Hematopoietic multipotent progenitor cell treated with erythropoietin and hydrocortisone succinate and interleukin-3 and kit ligand, for 15 days (in vitro differentiated cells): ENCODE measurements at regions not wholly inside any gene's neighbourhood (a gene's known extent, or its start where the extent isn't known, plus 50 kb on each side); places are given as distances from the start of the nearest gene placed in this dataset.

Source experiments
- DNase-seq: peaks from one replicate; pipeline ENCODE4 v3.0.0-alpha.2; 2015; ENCODE audit warnings: low spot score

GRCh38 chrX:39335513-39336235 lies 534.4 kb downstream of the MID1IP1 start:
- DNase-seq = no peak

- DNase-seq = no peak
Observed at GRCh38 chrX:39336671-39337311, 535.5 kb downstream of the MID1IP1 start.

DNA sequence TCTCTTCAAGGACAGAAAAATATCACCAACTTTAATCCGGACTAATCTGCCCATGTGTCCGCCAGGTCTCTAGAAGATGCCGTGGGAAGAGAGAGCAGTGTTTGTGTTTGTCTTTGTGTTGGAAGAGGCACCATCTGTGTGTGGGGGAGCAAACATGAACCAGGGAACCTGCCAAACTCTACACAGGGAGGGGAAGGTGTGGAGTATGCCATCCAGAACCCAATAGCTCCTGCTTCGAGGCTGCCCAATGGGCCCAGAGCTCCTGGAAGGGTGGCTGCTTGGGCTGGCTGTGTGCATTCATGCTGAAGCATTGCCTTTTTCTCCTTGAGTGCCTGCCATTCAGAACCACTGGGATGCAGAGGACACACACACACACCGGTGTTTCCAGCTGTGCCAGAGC lies 536.2 kb downstream of the MID1IP1 start:
- no peak for DNase-seq

GRCh38 chrX:39338583-39338982 lies 537.3 kb downstream of the MID1IP1 start:
- no peak for DNase-seq

- no peak for DNase-seq
Observed at GRCh38 chrX:39356119-39356807, 555.0 kb downstream of the MID1IP1 start.

DNA sequence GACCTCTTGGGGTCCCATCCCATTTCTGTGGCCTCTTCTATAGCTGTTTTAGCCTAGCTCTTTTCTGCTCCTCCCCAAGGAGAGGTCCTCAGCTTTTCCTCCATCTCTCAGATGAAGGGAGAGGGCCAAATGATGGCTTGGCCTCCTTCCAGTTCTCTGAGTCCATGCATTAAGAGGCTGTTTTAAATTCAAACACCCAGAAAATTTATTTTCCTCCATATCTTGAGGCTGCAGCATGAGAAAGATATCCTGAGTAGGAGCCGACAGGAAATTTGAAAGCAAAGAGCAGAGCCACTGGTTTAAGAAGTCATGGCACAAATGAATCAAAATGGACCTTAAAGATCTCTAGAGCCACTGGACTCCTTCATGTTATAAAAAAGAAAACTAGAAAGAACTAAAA lies 558.8 kb downstream of the MID1IP1 start:
- no peak for DNase-seq

GRCh38 chrX:39361736-39362135 lies 560.5 kb downstream of the MID1IP1 start:
- no peak for DNase-seq

- no peak for DNase-seq
Observed at GRCh38 chrX:39367416-39367815, 566.2 kb downstream of the MID1IP1 start.

DNA sequence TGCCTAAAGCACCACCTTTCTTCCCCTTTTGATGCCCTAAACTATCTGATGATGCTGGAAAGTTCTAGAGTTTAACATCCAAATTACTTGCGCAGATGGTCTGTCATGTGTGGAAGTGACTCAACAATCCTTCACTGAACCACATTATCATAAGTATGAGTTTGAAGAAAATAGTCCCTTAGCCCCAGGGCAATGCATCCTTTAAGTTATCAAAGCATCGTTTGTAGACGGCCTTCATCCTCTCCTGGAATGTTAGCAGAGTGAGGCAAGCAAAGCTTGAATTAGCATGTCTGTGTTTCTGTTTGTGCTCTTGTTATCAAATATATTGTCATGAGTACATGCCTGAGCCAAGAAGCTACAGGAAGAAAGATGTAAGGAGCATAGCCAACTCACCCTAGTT lies 570.9 kb downstream of the MID1IP1 start:
- DNase-seq = no peak

DNA sequence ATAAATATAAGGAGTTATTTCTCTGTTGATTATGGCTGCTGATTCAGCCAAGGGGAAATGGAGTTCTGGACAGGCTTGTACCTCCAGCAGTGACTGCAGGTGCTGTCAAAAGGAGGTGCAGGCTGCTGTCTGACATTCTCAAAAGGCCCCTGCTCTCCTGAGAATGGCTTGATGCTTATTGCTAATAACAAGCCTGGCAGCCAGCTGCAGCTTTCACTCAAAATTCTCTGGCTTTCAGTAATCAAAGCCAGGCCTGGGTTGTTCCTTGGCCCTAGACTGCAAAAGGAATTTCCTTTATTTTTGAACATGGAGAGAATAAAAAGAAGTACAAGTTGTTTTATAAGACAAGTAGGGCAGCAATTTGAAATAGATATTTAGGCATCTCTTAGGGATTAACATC lies 575.9 kb downstream of the MID1IP1 start:
- no peak for DNase-seq

- DNase-seq = no peak
Observed at GRCh38 chrX:39377773-39378172, 576.5 kb downstream of the MID1IP1 start.

DNA sequence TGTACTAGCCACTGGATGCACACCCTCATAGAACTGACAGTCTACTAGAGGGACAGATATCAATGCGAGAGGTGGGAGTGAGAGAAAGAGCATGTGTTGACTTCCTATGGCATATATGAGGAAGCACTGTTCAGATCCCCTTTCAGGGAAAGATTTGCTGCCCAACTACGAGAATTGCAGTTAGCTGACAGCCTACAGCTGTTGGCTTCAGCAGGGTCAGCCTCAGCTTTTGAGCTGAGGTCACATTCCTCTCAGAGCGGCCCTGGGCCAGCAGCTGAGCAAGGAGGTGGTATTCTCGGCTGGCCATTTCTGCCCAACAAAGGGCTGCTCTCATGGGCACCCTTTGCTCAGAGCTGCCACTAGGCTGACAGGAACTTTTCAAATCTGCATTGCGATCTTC lies 580.2 kb downstream of the MID1IP1 start:
- DNase-seq = no peak

DNA sequence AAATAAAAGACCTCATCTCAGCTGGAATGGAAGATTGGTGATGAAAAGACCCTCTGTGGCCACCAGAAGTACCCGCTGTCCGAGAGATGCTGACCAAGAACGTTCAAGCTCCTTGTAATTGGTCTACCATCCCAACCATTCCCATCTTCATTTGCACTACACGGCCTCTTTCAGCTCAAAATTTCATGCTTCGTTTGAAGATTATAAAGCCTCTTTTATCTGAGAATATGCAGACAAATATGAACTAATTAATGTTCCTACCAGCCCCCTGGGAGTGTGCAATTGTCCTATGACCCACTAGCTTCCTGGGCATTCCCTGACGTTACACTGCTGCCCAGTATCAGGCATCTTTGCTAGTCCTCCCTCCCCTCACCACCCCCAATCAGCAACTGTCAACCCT lies 583.7 kb downstream of the MID1IP1 start:
- no peak for DNase-seq

GRCh38 chrX:39388730-39389129 lies 587.5 kb downstream of the MID1IP1 start:
- no peak for DNase-seq

- no peak for DNase-seq
Observed at GRCh38 chrX:39396358-39396995, 595.2 kb downstream of the MID1IP1 start.

DNA sequence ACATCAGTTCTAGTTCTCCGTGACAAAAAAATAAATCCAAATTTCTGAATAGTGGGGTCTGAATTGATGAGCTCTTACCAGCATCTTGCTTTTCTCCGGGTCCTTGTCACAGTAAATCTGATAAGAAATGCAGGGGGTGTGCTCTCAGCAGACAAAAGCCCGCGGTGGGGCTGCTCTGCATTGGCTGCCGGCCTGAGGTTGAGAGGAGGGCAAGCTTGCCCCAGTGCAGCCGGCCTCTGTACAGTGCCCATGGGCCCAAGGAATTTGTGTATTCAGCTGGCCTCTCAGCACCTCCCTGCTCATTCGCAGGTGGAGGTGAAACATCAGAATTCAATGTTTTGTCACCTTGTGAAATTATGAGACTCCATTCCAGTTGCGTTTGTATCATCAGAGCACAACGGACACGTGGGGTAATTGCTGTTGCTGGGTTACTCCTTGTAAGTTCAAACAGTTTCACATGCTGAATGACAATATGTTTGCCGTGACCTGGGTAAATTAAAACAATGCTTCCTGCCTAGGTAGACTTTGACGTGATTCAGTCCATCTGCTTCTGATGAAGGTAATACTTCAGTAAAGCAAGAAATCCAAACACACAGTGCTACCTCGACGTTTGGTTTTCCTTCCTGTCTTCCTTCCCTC lies 596.4 kb downstream of the MID1IP1 start:
- no peak for DNase-seq

GRCh38 chrX:39398215-39398962 lies 597.1 kb downstream of the MID1IP1 start:
- no peak for DNase-seq

- DNase-seq = no peak
Observed at GRCh38 chrX:39398963-39399261, 597.7 kb downstream of the MID1IP1 start.

DNA sequence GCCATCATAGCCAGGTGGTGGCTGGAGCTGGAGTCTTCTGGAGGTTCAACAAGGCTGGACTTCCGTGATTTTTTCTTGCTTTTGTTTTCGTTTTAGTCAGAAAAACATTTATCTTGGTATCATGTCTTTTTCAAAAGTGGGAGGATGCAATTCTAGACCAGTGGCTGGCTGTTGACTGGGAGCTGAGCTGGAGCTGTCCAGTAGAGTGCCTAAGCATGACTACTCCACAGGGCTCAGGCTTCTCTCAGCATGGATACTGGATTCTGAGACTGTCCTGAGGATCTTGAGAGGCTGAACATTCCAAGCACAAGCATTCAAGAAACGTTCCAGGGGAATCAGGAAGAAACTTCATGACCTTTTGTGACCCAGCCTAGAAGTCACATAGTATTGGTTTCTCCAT lies 598.1 kb downstream of the MID1IP1 start:
- no peak for DNase-seq

DNA sequence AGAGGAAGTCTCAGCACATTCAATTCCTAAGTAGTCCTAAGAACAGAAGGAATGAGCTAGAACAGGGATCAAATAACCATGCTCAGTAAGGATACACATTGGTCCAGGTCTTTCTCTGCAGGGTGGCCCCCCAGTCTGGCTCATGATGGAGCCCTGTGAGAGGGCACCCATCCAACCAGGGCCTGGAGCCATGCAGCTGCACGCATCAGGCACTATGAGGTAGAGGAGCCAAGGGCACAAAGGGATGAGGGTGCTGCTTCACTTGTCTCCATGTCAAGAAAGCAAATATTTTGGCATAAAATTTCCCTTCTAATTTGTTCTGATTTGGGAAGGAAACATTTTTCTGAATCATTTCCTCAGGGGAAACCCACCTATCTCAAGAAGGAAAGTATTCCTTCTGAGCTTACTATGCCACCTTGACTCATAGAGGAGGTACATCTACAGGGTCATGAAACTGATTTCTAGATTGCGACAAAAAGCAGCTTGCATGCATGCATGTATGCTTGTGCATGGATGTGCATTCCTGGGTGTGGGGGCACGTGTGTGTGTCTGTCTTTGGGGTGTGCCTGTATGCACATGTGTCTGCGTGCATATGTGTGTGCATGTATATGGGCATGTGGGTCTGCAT lies 600.3 kb downstream of the MID1IP1 start:
- no peak for DNase-seq

- DNase-seq = no peak
Observed at GRCh38 chrX:39402158-39402557, 600.9 kb downstream of the MID1IP1 start.
